ENCODE measurements at regions not wholly inside any gene's neighbourhood (a gene's known extent, or its start where the extent isn't known, plus 50 kb on each side); places are given as distances from the start of the nearest gene placed in this dataset.

GRCh38 chr6:4404415-4404814 lies 269.0 kb upstream of the ECI2 start:
- TF ChIP-seq CTCF (IDR thresholded peaks at IDR 0.05) (no peak), POLR2A (IDR thresholded peaks at IDR 0.05) (no peak)

All from breast epithelium (tissue), 3 donors.